PC-9 (cell line): ENCODE measurements at regions not wholly inside any gene's neighbourhood (a gene's known extent, or its start where the extent isn't known, plus 50 kb on each side); places are given as distances from the start of the nearest gene placed in this dataset.

Experiments used
- EZH2 ChIP-seq: fragments of 200-600 bp; sonication (generic); IDR thresholded peaks from 2 replicates; pipeline ENCODE4 v1.8.0; 2017; ENCODE audit warnings: antibody characterized with exemption, low read depth
- TF ChIP-seq, protein P1 (sequence below): fragments of 200-600 bp; sonication (generic); conservative IDR thresholded peaks from 2 replicates; pipeline ENCODE4 v1.6.1; 2017; ENCODE audit warnings: mixed run types, antibody characterized with exemption, mild to moderate bottlenecking, moderate library complexity

DNA sequence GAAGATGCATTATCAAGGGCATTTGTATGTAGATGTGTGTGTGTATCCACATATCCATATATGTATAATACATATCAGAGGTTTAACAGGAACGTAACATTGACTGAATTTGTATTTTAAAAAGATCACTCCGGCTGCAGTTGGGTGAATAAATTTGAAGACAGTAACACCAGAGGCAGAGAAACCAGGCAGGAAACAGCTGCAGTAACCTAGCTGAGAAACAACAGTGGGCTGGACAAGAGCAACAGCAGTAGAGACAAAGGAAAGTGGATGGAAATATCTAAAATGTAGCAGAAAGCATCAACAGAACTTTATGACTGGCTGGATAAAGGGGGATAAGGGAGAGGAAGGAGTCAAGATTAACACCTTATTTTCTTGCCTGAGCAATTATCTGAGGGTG, 68.3 kb upstream of the SETMAR start:
- TF ChIP-seq, protein P1, sequence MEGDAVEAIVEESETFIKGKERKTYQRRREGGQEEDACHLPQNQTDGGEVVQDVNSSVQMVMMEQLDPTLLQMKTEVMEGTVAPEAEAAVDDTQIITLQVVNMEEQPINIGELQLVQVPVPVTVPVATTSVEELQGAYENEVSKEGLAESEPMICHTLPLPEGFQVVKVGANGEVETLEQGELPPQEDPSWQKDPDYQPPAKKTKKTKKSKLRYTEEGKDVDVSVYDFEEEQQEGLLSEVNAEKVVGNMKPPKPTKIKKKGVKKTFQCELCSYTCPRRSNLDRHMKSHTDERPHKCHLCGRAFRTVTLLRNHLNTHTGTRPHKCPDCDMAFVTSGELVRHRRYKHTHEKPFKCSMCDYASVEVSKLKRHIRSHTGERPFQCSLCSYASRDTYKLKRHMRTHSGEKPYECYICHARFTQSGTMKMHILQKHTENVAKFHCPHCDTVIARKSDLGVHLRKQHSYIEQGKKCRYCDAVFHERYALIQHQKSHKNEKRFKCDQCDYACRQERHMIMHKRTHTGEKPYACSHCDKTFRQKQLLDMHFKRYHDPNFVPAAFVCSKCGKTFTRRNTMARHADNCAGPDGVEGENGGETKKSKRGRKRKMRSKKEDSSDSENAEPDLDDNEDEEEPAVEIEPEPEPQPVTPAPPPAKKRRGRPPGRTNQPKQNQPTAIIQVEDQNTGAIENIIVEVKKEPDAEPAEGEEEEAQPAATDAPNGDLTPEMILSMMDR, result no peak
- no peak for TF ChIP-seq EZH2
